ENCODE measurements at regions not wholly inside any gene's neighbourhood (a gene's known extent, or its start where the extent isn't known, plus 50 kb on each side); places are given as distances from the start of the nearest gene placed in this dataset.
"Not testable (repeated sequence)": the region's sequence is repeated elsewhere in the genome, so short reads cannot be mapped to it uniquely, and the experiment has no call there.

- DNase-seq: no peak
Measured at GRCh38 chr3:156050918-156051317, 69.5 kb upstream of the KCNAB1 start.

- no peak for DNase-seq
Measured at GRCh38 chr3:156051651-156052050, 68.7 kb upstream of the KCNAB1 start.

- no peak for DNase-seq
Measured at GRCh38 chr3:156052115-156052514, 68.3 kb upstream of the KCNAB1 start.

- DNase-seq: no peak
Measured at GRCh38 chr3:156059950-156060501, 60.4 kb upstream of the KCNAB1 start.

- not testable (repeated sequence) for DNase-seq
Measured at GRCh38 chr3:156068151-156068550, 52.2 kb upstream of the KCNAB1 start.

- DNase-seq: no peak
Measured at GRCh38 chr3:156070028-156070427, 50.4 kb upstream of the KCNAB1 start.

All from stimulated activated CD4-positive, alpha-beta T cell treated with anti-CD3 and anti-CD28 coated beads, Interleukin-4, amount 100 ng/mL, for 4 hours (primary cell).